ENCODE measurements at regions not wholly inside any gene's neighbourhood (a gene's known extent, or its start where the extent isn't known, plus 50 kb on each side); places are given as distances from the start of the nearest gene placed in this dataset.

DNA sequence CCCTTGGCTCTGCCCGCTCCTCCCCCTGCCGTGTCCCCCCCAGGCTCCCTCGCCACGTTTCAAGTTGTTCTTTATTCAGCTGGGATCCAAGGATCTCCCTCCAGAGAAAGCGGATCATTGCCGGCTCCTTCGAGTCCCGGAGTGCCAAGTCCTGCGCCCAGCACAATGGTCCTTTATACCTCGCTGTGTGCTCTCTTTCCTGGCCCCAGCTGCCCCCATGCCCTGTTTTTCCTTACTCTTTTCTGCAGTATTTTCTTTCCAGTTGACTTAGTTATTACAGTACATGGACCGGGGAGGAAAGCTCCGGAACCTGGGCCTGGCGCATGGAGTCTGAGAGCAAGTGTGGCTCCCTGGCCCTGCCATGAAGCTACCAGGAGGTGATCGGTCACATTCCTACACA, 88.1 kb upstream of the KMT2C start (continued):
- no peak for TF ChIP-seq ZUFSP (CRISPR knock-in tag; IDR thresholded peaks at IDR 0.05; ENCODE audit: borderline replicate concordance)
- TF ChIP-seq HMG20A (CRISPR knock-in tag; IDR thresholded peaks at IDR 0.05; ENCODE audit: borderline replicate concordance), result no peak
- no peak for TF ChIP-seq ATF1 (CRISPR knock-in tag; IDR thresholded peaks at IDR 0.05)
- TF ChIP-seq, protein P1, sequence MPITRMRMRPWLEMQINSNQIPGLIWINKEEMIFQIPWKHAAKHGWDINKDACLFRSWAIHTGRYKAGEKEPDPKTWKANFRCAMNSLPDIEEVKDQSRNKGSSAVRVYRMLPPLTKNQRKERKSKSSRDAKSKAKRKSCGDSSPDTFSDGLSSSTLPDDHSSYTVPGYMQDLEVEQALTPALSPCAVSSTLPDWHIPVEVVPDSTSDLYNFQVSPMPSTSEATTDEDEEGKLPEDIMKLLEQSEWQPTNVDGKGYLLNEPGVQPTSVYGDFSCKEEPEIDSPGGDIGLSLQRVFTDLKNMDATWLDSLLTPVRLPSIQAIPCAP (CRISPR knock-in tag; IDR thresholded peaks at IDR 0.05; ENCODE audit: low read depth), result no peak
- TF ChIP-seq BCLAF1 (IDR thresholded peaks at IDR 0.05), result no peak
- TF ChIP-seq ZFP36L2 (CRISPR knock-in tag; IDR thresholded peaks at IDR 0.05), result no peak
- TF ChIP-seq ZBTB26 (CRISPR knock-in tag; IDR thresholded peaks at IDR 0.05; ENCODE audit: borderline replicate concordance), result no peak
